Gastrocnemius medialis (tissue), 4 donors: ENCODE measurements at regions not wholly inside any gene's neighbourhood (a gene's known extent, or its start where the extent isn't known, plus 50 kb on each side); places are given as distances from the start of the nearest gene placed in this dataset.

ENCODE experiments used
- POLR2A ChIP-seq, 2 donors: fragments of 450-650 bp; IDR thresholded peaks; one replicate each; pipeline ENCODE4 v1.6.1; 2017; ENCODE audit warnings: antibody characterized with exemption in 2 of 2, mild to moderate bottlenecking in 2 of 2, moderate library complexity in 2 of 2
- TF ChIP-seq, protein P1 (sequence below), 5 experiments: fragments of 450-650 bp in 3 of 5; fragments of 200-600 bp in 2 of 5; sonication (generic) in 2 of 5; IDR thresholded peaks in 4 of 5; conservative IDR thresholded peaks in 1 of 5; 1 replicate in 4 of 5; 2 replicates in 1 of 5; pipeline ENCODE4 v1.5.1; 2016 to 2019; ENCODE audit warnings: antibody characterized with exemption in 5 of 5, mild to moderate bottlenecking in 3 of 5, moderate library complexity in 3 of 5

- TF ChIP-seq, protein P1, sequence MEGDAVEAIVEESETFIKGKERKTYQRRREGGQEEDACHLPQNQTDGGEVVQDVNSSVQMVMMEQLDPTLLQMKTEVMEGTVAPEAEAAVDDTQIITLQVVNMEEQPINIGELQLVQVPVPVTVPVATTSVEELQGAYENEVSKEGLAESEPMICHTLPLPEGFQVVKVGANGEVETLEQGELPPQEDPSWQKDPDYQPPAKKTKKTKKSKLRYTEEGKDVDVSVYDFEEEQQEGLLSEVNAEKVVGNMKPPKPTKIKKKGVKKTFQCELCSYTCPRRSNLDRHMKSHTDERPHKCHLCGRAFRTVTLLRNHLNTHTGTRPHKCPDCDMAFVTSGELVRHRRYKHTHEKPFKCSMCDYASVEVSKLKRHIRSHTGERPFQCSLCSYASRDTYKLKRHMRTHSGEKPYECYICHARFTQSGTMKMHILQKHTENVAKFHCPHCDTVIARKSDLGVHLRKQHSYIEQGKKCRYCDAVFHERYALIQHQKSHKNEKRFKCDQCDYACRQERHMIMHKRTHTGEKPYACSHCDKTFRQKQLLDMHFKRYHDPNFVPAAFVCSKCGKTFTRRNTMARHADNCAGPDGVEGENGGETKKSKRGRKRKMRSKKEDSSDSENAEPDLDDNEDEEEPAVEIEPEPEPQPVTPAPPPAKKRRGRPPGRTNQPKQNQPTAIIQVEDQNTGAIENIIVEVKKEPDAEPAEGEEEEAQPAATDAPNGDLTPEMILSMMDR (IDR thresholded peaks at IDR 0.05 in 4 of 5, conservative IDR thresholded peaks at IDR 0.05 in 1 of 5): no peak
- TF ChIP-seq POLR2A (IDR thresholded peaks at IDR 0.05): no peak
Measured at GRCh38 chr9:109861499-109861898, 81.5 kb downstream of the PALM2AKAP2 start.
